ENCODE measurements at regions not wholly inside any gene's neighbourhood (a gene's known extent, or its start where the extent isn't known, plus 50 kb on each side); places are given as distances from the start of the nearest gene placed in this dataset.

DNA sequence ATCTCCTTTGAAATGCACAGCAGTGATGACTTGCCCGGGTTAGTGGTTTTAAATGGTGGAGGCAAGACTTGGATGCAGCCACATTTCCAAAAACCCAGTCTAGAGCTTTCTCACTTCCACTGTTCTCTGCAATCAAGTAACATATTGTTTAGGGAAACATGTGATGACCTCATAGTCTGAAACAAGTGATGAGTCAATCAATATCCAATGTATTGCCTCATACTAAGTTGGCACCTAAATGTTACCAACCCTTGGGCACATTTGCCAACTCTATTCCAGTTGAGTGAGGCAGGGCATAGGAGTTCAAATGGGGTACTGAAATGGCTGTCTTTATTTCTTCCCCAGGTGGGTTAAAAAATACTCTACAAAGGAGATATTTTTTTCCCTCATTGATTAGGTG, 1105.4 kb downstream of the VRK1 start:
- Histone ChIP-seq H3K27ac (ENCODE audit: low read length) (no peak overlapping the region), H3K4me3 (ENCODE audit: low read length) (no peak overlapping the region), H3K36me3 (ENCODE audit: control insufficient read depth, insufficient read depth, low read length) (no peaks in the 10 kb centered on the region), H3K4me1 (ENCODE audit: control insufficient read depth, insufficient read depth, low read length) (no peaks in the 10 kb centered on the region), H3K27me3 (ENCODE audit: control insufficient read depth, insufficient read depth, low read length) (no peaks in the 10 kb centered on the region), H3K9me3 (ENCODE audit: control insufficient read depth, low read depth, low read length) (no peaks in the 10 kb centered on the region)
- no CpG with 5 or more reads among the region's 1 CpG for WGBS (ENCODE audit: insufficient coverage, low lambda C conversion rate)
- DNase-seq = no peak

DNA sequence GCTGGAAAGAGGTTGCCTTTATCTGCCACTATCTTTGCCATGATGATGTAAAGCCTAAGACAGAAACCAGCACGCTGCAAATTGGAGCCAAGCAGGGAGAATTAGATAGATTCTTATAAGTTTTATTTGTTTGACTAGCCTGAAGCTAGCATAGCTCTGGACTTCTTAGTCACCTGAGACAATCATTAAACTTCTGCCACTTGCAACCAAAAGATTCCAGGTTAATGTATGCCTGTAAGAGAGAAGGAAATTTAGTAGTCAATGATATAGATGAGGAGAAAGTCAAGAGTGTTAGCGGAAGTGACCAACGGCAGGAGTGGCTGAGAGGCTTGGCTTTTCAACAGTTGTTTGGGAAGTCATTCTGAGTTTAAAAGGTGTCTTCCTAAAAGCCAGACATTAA, 1106.6 kb downstream of the VRK1 start:
- H3K27ac ChIP-seq (ENCODE audit: low read length) = no peak overlapping the region
- no peaks in the 10 kb centered on the region for H3K9me3 ChIP-seq (ENCODE audit: control insufficient read depth, low read depth, low read length)
- H3K4me3 ChIP-seq (ENCODE audit: low read length) = no peak overlapping the region
- H3K4me1 ChIP-seq (ENCODE audit: control insufficient read depth, insufficient read depth, low read length) = no peaks in the 10 kb centered on the region
- H3K36me3 ChIP-seq (ENCODE audit: control insufficient read depth, insufficient read depth, low read length) = no peaks in the 10 kb centered on the region
- DNase-seq = no peak
- 46% methylated on average over 2 of the region's 3 CpGs for WGBS (ENCODE audit: insufficient coverage, low lambda C conversion rate)
- no peaks in the 10 kb centered on the region for H3K27me3 ChIP-seq (ENCODE audit: control insufficient read depth, insufficient read depth, low read length)

DNA sequence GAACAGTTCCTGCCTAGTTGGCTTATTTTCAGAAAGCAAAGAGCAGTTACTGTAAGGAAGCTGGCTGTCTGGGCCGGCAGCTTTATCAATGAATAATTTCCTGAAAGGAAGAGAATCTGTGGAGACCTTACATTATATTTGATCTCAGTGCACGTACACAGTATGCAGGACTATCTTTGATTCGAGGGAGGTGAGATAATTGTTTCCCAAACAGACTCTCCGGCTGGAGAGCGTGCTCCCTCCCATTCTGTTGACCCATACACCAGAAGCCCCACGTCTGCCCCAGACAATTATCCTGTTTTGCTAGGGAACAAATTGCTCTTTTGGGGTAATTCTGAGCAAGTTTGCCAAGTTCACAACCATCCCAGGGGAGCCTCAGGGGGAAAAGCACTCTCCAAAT, 1115.0 kb downstream of the VRK1 start:
- no peak overlapping the region for H3K27ac ChIP-seq (ENCODE audit: low read length)
- H3K9me3 ChIP-seq (ENCODE audit: control insufficient read depth, low read depth, low read length) = no peaks in the 10 kb centered on the region
- no peak for DNase-seq
- no CpG with 5 or more reads among the region's 6 CpGs for WGBS (ENCODE audit: insufficient coverage, low lambda C conversion rate)
- no peaks in the 10 kb centered on the region for H3K36me3 ChIP-seq (ENCODE audit: control insufficient read depth, insufficient read depth, low read length)
- H3K4me1 ChIP-seq (ENCODE audit: control insufficient read depth, insufficient read depth, low read length) = no peaks in the 10 kb centered on the region
- no peaks in the 10 kb centered on the region for H3K27me3 ChIP-seq (ENCODE audit: control insufficient read depth, insufficient read depth, low read length)
- no peak overlapping the region for H3K4me3 ChIP-seq (ENCODE audit: low read length)

DNA sequence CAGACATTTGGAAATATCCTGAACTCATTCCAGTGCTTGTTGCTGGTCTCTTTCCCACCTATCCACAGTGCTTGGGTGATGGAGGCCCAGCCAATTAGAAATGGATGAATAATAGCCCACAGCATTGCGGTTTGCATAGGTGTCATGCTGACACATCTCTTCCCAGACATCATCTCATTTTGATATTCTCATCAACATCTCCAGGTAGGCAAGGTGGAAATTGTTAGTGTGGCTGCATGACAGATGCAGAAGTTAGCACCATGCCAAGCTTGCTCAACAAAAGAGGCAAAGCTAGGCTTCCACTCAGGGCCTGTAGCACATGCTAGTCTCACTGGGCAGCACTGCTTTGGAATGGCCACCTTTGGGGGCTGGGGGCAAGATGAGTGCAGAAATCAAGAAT, 1118.9 kb downstream of the VRK1 start:
- H3K4me3 ChIP-seq (ENCODE audit: low read length) = no peak overlapping the region
- WGBS (ENCODE audit: insufficient coverage, low lambda C conversion rate) = no CpG with 5 or more reads among the region's 1 CpG
- H3K9me3 ChIP-seq (ENCODE audit: control insufficient read depth, low read depth, low read length) = no peaks in the 10 kb centered on the region
- H3K4me1 ChIP-seq (ENCODE audit: control insufficient read depth, insufficient read depth, low read length) = no peaks in the 10 kb centered on the region
- H3K27ac ChIP-seq (ENCODE audit: low read length) = no peak overlapping the region
- H3K27me3 ChIP-seq (ENCODE audit: control insufficient read depth, insufficient read depth, low read length) = no peaks in the 10 kb centered on the region
- H3K36me3 ChIP-seq (ENCODE audit: control insufficient read depth, insufficient read depth, low read length) = no peaks in the 10 kb centered on the region
- DNase-seq = no peak

DNA sequence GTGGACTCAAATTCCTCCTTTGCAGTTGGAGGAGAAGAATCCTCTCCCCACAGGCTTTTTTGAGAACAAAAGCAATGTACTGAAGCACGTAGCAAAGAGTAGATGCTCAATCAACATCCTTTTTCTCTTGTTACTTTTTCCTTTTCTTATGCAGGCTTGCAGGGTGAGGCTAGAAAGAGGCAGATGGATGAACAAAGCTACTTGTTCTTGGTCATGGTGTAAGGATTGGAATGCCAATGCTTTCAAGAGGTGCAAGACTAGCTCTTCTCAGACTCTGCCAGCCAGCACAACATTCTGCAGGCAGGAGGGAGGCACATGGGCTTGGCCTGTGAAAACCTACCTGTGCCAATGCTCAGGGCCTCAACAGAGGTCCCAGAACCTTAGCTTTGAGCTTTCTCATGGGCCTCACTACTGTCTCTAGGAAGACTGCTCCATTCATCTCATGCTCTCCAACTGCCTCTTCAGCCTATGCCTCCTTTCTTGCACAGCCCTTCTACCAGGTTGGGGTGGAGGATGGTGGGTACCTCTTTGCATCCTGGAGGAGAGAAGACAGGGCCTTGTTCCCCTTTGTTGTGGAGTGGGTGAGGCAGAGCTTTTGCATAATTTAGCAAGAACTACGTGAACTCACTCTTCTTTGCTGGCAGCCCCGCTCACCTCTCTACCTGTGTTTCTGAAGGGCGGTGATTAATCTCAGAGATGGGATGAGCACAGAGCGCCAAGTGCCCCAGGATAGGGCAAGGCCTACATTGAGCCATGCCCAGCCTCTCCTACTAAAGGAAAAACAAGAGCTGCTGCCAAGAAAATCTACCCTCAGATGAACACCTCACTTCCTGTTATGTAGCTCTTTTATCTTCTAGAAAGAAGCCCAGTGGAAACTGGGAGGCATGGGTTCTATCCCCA, 1119.7 kb downstream of the VRK1 start:
- no peak overlapping the region for H3K4me3 ChIP-seq (ENCODE audit: low read length)
- no peaks in the 10 kb centered on the region for H3K27me3 ChIP-seq (ENCODE audit: control insufficient read depth, insufficient read depth, low read length)
- H3K36me3 ChIP-seq (ENCODE audit: control insufficient read depth, insufficient read depth, low read length) = no peaks in the 10 kb centered on the region
- no peaks in the 10 kb centered on the region for H3K9me3 ChIP-seq (ENCODE audit: control insufficient read depth, low read depth, low read length)
- no peaks in the 10 kb centered on the region for H3K4me1 ChIP-seq (ENCODE audit: control insufficient read depth, insufficient read depth, low read length)
- DNase-seq = no peak
- no peak overlapping the region for H3K27ac ChIP-seq (ENCODE audit: low read length)
- WGBS (ENCODE audit: insufficient coverage, low lambda C conversion rate) = no CpG with 5 or more reads among the region's 5 CpGs

DNA sequence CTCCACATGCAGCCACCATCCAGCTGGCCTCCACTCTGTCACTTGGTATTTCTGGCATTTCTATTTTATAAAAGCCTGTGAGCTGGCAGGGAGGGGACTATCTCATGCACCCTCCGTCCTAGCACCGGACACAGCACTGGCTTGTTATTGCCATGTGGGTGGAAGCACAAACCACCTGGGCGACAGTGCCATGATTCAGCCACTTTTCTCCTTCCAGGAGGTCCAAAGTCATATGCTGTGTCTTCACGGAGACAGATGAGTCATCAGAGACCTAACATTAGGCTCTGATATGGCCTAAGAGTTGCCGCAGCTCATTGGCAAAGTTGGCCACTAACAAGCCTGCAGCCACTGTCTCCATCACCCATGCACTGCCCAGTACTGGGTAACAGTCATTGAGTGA, 1123.0 kb downstream of the VRK1 start:
- no peaks in the 10 kb centered on the region for H3K9me3 ChIP-seq (ENCODE audit: control insufficient read depth, low read depth, low read length)

DNA sequence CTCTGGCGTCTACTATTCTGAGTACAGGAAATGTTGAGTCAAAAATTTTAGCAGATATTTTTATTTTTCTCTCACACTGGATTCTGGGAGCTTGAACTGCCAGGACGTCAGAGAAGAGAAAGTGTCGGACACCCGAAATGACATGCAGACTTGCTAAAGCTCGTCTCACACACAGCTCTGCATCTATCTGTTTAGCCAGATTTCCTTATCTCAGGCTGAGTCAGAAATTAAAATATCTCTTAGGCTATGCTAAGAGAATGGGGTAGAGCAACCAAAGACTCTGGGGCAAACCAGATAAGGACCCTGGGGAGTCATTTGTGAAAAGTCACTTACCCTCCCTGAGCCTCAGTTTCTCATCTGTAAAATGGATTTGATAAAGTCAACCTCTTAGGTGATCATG, 1124.1 kb downstream of the VRK1 start:
- Histone ChIP-seq H3K4me1 (ENCODE audit: control insufficient read depth, insufficient read depth, low read length) (no peaks in the 10 kb centered on the region), H3K27ac (ENCODE audit: low read length) (no peak overlapping the region), H3K27me3 (ENCODE audit: control insufficient read depth, insufficient read depth, low read length) (no peaks in the 10 kb centered on the region), H3K4me3 (ENCODE audit: low read length) (no peak overlapping the region), H3K9me3 (ENCODE audit: control insufficient read depth, low read depth, low read length) (no peaks in the 10 kb centered on the region), H3K36me3 (ENCODE audit: control insufficient read depth, insufficient read depth, low read length) (no peaks in the 10 kb centered on the region)
- no CpG with 5 or more reads among the region's 5 CpGs for WGBS (ENCODE audit: insufficient coverage, low lambda C conversion rate)
- no peak for DNase-seq

More for the DNA sequence above, 1123.0 kb downstream of the VRK1 start:
- Histone ChIP-seq H3K4me1 (ENCODE audit: control insufficient read depth, insufficient read depth, low read length) (no peaks in the 10 kb centered on the region), H3K27me3 (ENCODE audit: control insufficient read depth, insufficient read depth, low read length) (no peaks in the 10 kb centered on the region), H3K27ac (ENCODE audit: low read length) (no peak overlapping the region), H3K36me3 (ENCODE audit: control insufficient read depth, insufficient read depth, low read length) (no peaks in the 10 kb centered on the region), H3K4me3 (ENCODE audit: low read length) (no peak overlapping the region)
- no peak for DNase-seq
- WGBS (ENCODE audit: insufficient coverage, low lambda C conversion rate) = no CpG with 5 or more reads among the region's 5 CpGs

DNA sequence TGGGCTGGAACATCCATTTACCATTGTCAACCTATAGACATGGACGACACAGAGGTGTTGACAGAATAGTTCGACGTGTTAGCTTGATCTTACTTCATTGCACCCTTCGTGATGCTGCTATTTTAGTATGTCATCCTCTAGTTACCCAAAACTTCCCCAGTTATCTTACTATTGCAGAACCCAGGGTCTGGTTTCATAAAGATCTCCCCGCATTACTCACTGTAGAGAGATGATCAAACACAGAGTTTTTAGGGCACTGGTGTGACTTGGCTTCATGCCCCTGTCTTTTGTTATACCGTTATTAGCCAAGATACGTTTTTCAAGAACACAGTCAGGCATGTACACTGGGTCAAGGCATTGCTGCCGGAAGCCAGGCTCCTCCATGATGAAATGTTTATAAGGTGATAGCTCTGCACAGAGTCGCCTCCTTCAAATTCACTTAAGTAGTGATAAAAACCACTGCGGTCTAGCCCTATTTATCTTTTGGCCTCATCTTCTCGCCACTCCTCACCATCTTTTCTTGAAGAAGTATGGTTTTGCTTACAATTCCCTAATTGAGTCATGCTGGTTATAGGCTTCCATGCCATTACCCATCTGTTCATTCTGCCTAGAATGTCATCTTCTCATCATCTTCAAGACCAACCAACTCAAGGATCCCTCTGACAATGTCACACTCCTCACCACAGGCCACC, 1127.9 kb downstream of the VRK1 start:
- H3K9me3 ChIP-seq (ENCODE audit: control insufficient read depth, low read depth, low read length) = no peaks in the 10 kb centered on the region
- no peaks in the 10 kb centered on the region for H3K27me3 ChIP-seq (ENCODE audit: control insufficient read depth, insufficient read depth, low read length)
- no peak overlapping the region for H3K27ac ChIP-seq (ENCODE audit: low read length)
- H3K36me3 ChIP-seq (ENCODE audit: control insufficient read depth, insufficient read depth, low read length) = no peaks in the 10 kb centered on the region
- 89% methylated on average over 3 of the region's 11 CpGs for WGBS (ENCODE audit: insufficient coverage, low lambda C conversion rate)
- H3K4me3 ChIP-seq (ENCODE audit: low read length) = no peak overlapping the region
- DNase-seq = no peak
- H3K4me1 ChIP-seq (ENCODE audit: control insufficient read depth, insufficient read depth, low read length) = no peaks in the 10 kb centered on the region

DNA sequence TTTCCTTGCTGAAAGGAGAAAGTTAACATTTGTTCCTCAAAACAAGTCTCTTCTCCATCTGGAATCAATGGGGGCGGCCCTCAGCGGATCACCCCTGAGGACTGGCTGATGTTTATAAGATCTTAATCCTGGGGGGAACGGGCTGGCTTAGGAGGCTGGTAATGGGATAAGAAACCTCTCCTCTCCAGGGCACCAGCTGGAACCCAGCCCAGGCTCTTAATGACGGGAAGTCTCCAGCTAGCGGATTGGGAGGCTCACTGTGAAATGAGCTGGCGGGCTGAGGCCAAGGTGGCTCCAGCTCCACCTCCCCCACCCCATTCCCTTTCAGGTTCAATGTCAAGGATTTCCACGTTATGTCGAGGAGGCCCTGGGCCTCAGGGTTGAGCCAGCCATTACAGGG, 1133.0 kb downstream of the VRK1 start:
- no peak for DNase-seq
- no CpG with 5 or more reads among the region's 8 CpGs for WGBS (ENCODE audit: insufficient coverage, low lambda C conversion rate)
- Histone ChIP-seq H3K27me3 (ENCODE audit: control insufficient read depth, insufficient read depth, low read length) (no peaks in the 10 kb centered on the region), H3K36me3 (ENCODE audit: control insufficient read depth, insufficient read depth, low read length) (no peaks in the 10 kb centered on the region), H3K27ac (ENCODE audit: low read length) (no peak overlapping the region), H3K4me1 (ENCODE audit: control insufficient read depth, insufficient read depth, low read length) (no peaks in the 10 kb centered on the region), H3K4me3 (ENCODE audit: low read length) (no peak overlapping the region), H3K9me3 (ENCODE audit: control insufficient read depth, low read depth, low read length) (no peaks in the 10 kb centered on the region)

DNA sequence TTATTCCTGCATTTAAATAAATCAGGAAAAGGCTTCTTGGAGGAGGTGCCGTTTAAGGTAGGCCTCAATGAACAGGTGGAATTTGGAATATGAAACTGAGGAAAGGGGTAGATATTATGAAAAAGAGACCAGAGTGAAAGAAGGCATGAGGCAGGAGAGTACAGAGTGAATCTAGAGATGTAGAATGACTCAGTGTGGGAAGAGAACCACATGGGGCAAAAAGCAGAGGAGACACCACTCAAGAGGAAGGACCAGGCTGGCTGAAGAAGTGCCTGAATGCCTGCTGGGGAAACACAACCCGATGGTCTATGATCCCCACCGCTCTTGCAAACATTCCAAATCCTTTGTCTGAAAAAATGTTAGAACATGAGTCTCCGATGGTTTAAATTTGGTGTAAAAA, 1134.1 kb downstream of the VRK1 start:
- no peaks in the 10 kb centered on the region for H3K9me3 ChIP-seq (ENCODE audit: control insufficient read depth, low read depth, low read length)
- WGBS (ENCODE audit: insufficient coverage, low lambda C conversion rate) = 88% methylated on average over 1 of the region's 4 CpGs
- no peaks in the 10 kb centered on the region for H3K36me3 ChIP-seq (ENCODE audit: control insufficient read depth, insufficient read depth, low read length)

More for the DNA sequence above, 1134.1 kb downstream of the VRK1 start:
- Histone ChIP-seq H3K27me3 (ENCODE audit: control insufficient read depth, insufficient read depth, low read length) (no peaks in the 10 kb centered on the region), H3K4me1 (ENCODE audit: control insufficient read depth, insufficient read depth, low read length) (no peaks in the 10 kb centered on the region), H3K27ac (ENCODE audit: low read length) (no peak overlapping the region), H3K4me3 (ENCODE audit: low read length) (no peak overlapping the region)
- no peak for DNase-seq
